ENCODE measurements at regions not wholly inside any gene's neighbourhood (a gene's known extent, or its start where the extent isn't known, plus 50 kb on each side); places are given as distances from the start of the nearest gene placed in this dataset.

GRCh38 chr2:161033059-161033660 is 127.1 kb upstream of the TANK start:
- intact Hi-C loops (cut with micrococcal nuclease; ENCODE audit: unreplicated experiment), result no loop called here
- Histone ChIP-seq H3K27ac (ENCODE audit: low read depth, low read length, poor library complexity, severe bottlenecking) (no peak overlapping the region), H3K4me3 (ENCODE audit: low read depth, low read length, poor library complexity, severe bottlenecking) (no peak overlapping the region), H3K4me1 (ENCODE audit: insufficient read depth, low read length, poor library complexity, severe bottlenecking) (no peaks in the 10 kb centered on the region), H3K27me3 (replicated peaks; ENCODE audit: insufficient read depth, low read depth, low read length, poor library complexity) (no peaks in the 10 kb centered on the region), H3K36me3 (ENCODE audit: insufficient read depth, low read length, poor library complexity, severe bottlenecking) (no peaks in the 10 kb centered on the region), H3K9me3 (ENCODE audit: low read depth, low read length, poor library complexity, severe bottlenecking) (no peaks in the 10 kb centered on the region)
- TF ChIP-seq EZH2 (IDR thresholded peaks at IDR 0.05; ENCODE audit: borderline replicate concordance, low read depth, low read length, poor library complexity, severe bottlenecking) (no peak), CTCF (conservative IDR thresholded peaks at IDR 0.05; ENCODE audit: low read depth, low read length) (no peak)
- ChIA-PET POLR2A (ENCODE audit: low non-redundant PET) (no interaction called here), CTCF (no interaction called here)
- BruUV-seq (replicated peaks), result no TSS peak
- no peak for DNase-seq (ENCODE audit: low spot score)

GRCh38 chr2:161036926-161037325 is 123.3 kb upstream of the TANK start:
- no peaks in the 10 kb centered on the region for H3K36me3 ChIP-seq (ENCODE audit: insufficient read depth, low read length, poor library complexity, severe bottlenecking)
- H3K4me3 ChIP-seq (ENCODE audit: low read depth, low read length, poor library complexity, severe bottlenecking), result no peak overlapping the region
- POLR2A ChIA-PET (ENCODE audit: low non-redundant PET), result no interaction called here
- H3K9me3 ChIP-seq (ENCODE audit: low read depth, low read length, poor library complexity, severe bottlenecking), result no peaks in the 10 kb centered on the region
- no peak for TF ChIP-seq EZH2 (IDR thresholded peaks at IDR 0.05; ENCODE audit: borderline replicate concordance, low read depth, low read length, poor library complexity, severe bottlenecking)
- CTCF ChIA-PET, result no interaction called here
- H3K27me3 ChIP-seq (replicated peaks; ENCODE audit: insufficient read depth, low read depth, low read length, poor library complexity), result no peaks in the 10 kb centered on the region
- H3K27ac ChIP-seq (ENCODE audit: low read depth, low read length, poor library complexity, severe bottlenecking), result no peak overlapping the region
- H3K4me1 ChIP-seq (ENCODE audit: insufficient read depth, low read length, poor library complexity, severe bottlenecking), result no peaks in the 10 kb centered on the region
- intact Hi-C loops (cut with micrococcal nuclease; ENCODE audit: unreplicated experiment), result no loop called here
- DNase-seq (ENCODE audit: low spot score), result no peak
- no TSS peak for BruUV-seq (replicated peaks)

GRCh38 chr2:161039071-161039470 is 121.2 kb upstream of the TANK start:
- Histone ChIP-seq H3K4me3 (ENCODE audit: low read depth, low read length, poor library complexity, severe bottlenecking) (no peak overlapping the region), H3K9me3 (ENCODE audit: low read depth, low read length, poor library complexity, severe bottlenecking) (no peaks in the 10 kb centered on the region), H3K4me1 (ENCODE audit: insufficient read depth, low read length, poor library complexity, severe bottlenecking) (no peaks in the 10 kb centered on the region), H3K27me3 (replicated peaks; ENCODE audit: insufficient read depth, low read depth, low read length, poor library complexity) (no peaks in the 10 kb centered on the region), H3K27ac (ENCODE audit: low read depth, low read length, poor library complexity, severe bottlenecking) (no peak overlapping the region), H3K36me3 (ENCODE audit: insufficient read depth, low read length, poor library complexity, severe bottlenecking) (no peaks in the 10 kb centered on the region)
- ChIA-PET CTCF (no interaction called here), POLR2A (ENCODE audit: low non-redundant PET) (no interaction called here)
- TF ChIP-seq EZH2 (IDR thresholded peaks at IDR 0.05; ENCODE audit: borderline replicate concordance, low read depth, low read length, poor library complexity, severe bottlenecking), result no peak
- TF ChIP-seq CTCF (conservative IDR thresholded peaks at IDR 0.05; ENCODE audit: low read depth, low read length), result no peak
- intact Hi-C loops (cut with micrococcal nuclease; ENCODE audit: unreplicated experiment), result no loop called here
- no TSS peak for BruUV-seq (replicated peaks)
- no peak for DNase-seq (ENCODE audit: low spot score)

- Histone ChIP-seq H3K9me3 (ENCODE audit: low read depth, low read length, poor library complexity, severe bottlenecking) (no peaks in the 10 kb centered on the region), H3K27ac (ENCODE audit: low read depth, low read length, poor library complexity, severe bottlenecking) (no peak overlapping the region), H3K4me1 (ENCODE audit: insufficient read depth, low read length, poor library complexity, severe bottlenecking) (no peaks in the 10 kb centered on the region), H3K27me3 (replicated peaks; ENCODE audit: insufficient read depth, low read depth, low read length, poor library complexity) (no peaks in the 10 kb centered on the region), H3K36me3 (ENCODE audit: insufficient read depth, low read length, poor library complexity, severe bottlenecking) (no peaks in the 10 kb centered on the region), H3K4me3 (ENCODE audit: low read depth, low read length, poor library complexity, severe bottlenecking) (no peak overlapping the region)
- intact Hi-C loops (cut with micrococcal nuclease; ENCODE audit: unreplicated experiment), result no loop called here
- ChIA-PET POLR2A (ENCODE audit: low non-redundant PET) (interaction anchor here (0.6 kb wide), 1 partner anchor 16 kb away, joined by 3 read pairs; no protein-coding TSS in a partner anchor), CTCF (no interaction called here)
- no TSS peak for BruUV-seq (replicated peaks)
- TF ChIP-seq CTCF (conservative IDR thresholded peaks at IDR 0.05; ENCODE audit: low read depth, low read length) (no peak), EZH2 (IDR thresholded peaks at IDR 0.05; ENCODE audit: borderline replicate concordance, low read depth, low read length, poor library complexity, severe bottlenecking) (no peak)
- no peak for DNase-seq (ENCODE audit: low spot score)
These were observed 118.9 kb upstream of the TANK start for GRCh38 chr2:161041356-161041755.
